VCaP (cell line): ENCODE measurements at regions not wholly inside any gene's neighbourhood (a gene's known extent, or its start where the extent isn't known, plus 50 kb on each side); places are given as distances from the start of the nearest gene placed in this dataset.
A peak's percentile ranks its signal among the peaks of the same experiment; 100 is the strongest.
"Not testable (repeated sequence)": the region's sequence is repeated elsewhere in the genome, so short reads cannot be mapped to it uniquely, and the experiment has no call there.

ENCODE experiments used
- H3K27ac ChIP-seq: fragments of 450-650 bp; 2 replicates; pipeline ENCODE4 v1.5.1; 2017
- CTCF ChIP-seq: fragments of 450-650 bp; conservative IDR thresholded peaks from 2 replicates; pipeline ENCODE4 v1.5.1; 2017; ENCODE audit warnings: mild to moderate bottlenecking, moderate library complexity

GRCh38 chr18:27301615-27302378 lies 116.7 kb upstream of the CHST9 start:
- no peak for TF ChIP-seq CTCF
- no peak overlapping the region for H3K27ac ChIP-seq

- peak; percentile 84 for TF ChIP-seq CTCF
- H3K27ac ChIP-seq = no peak overlapping the region
Measured at GRCh38 chr18:27298214-27298804, 113.2 kb upstream of the CHST9 start.

- not testable (repeated sequence) for H3K27ac ChIP-seq
Measured at GRCh38 chr18:27285973-27286562, 101.0 kb upstream of the CHST9 start.

GRCh38 chr18:27278131-27278530 lies 93.0 kb upstream of the CHST9 start:
- no peak overlapping the region for H3K27ac ChIP-seq
- TF ChIP-seq CTCF = no peak

GRCh38 chr18:27277554-27277953 lies 92.4 kb upstream of the CHST9 start:
- H3K27ac ChIP-seq = no peak overlapping the region
- no peak for TF ChIP-seq CTCF

- TF ChIP-seq CTCF = no peak
- H3K27ac ChIP-seq = no peak overlapping the region
Measured at GRCh38 chr18:27276886-27277285, 91.8 kb upstream of the CHST9 start.

GRCh38 chr18:27276479-27276878 lies 91.4 kb upstream of the CHST9 start:
- no peak for TF ChIP-seq CTCF
- H3K27ac ChIP-seq = no peak overlapping the region

- no peak for TF ChIP-seq CTCF
Measured at GRCh38 chr18:27274901-27275300, 89.8 kb upstream of the CHST9 start.

More at GRCh38 chr18:27274901-27275300, 89.8 kb upstream of the CHST9 start:
- no peak overlapping the region for H3K27ac ChIP-seq
